ENCODE measurements at regions not wholly inside any gene's neighbourhood (a gene's known extent, or its start where the extent isn't known, plus 50 kb on each side); places are given as distances from the start of the nearest gene placed in this dataset.

DNA sequence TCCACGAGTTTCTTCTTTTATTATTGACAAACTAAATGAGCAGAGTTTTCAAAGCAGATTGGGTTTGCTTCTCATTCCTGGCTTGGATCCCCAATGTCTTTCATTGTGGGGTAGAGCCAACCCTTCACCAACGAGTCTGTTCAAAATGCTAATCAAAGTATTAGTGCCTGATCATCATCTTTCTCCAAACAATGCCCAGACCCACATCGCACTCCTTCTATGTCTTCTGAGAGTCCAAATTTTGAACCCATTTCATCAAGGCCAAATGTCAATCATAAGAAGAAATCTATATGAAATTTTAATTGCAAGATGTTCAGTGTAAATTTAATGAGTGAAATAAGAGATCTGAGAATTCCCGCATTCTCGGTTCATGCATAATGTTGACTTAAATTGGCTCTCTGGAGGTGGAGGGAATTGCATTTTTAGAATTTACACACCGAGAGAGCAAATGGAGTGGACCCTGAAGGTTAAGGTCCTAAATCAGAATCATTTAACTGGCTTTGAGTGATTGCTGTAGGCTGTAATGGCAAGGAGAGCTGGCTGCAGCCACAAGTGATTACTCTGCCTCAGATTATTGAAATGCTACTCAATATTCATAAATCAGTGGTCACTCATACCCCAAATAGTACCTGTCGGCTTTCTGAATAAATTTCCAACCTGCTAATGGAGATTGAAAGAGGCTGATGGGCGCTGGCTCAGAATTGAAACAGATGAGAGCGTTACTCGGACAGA lies 602.9 kb downstream of the TYW1 start:
- DNase-seq (ENCODE audit: low read depth) = no peak
- H3K4me3 ChIP-seq (ENCODE audit: low read depth, low read length) = no peak overlapping the region
- no peak for TF ChIP-seq CTCF (IDR thresholded peaks at IDR 0.05; ENCODE audit: insufficient read depth, low read depth, low read length, missing control alignments)

DNA sequence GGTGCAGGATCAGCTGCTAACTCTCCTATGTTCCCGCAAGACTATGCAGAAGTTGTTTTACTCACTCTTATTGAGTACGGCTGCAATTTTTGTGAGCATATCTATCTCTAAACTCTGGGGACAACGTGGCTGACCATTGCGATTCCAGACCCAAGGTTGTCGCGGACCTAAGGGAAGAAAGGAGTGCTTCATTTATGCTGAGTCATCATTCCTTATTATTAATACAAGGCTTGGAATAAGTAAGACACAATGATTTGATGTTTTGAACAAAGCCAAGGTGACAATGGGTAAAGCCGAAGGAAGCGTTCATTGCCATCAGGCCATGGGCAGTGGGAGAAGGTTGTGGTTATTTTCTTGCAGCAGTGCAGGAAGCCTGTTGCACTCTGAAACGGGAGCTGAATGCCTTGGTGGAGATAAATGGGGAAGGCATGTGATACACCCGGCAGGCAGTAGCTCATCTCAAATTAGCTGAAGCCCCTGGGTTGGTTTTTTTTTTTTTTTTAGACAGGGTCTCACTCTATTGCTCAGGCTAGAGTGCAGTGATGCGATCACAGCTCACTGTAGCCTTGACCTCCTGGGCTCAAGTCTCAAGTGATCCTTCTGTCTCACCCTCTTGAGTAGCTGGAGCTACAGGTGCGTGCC lies 605.7 kb downstream of the TYW1 start:
- no peak for DNase-seq (ENCODE audit: low read depth)
- H3K4me3 ChIP-seq (ENCODE audit: low read depth, low read length) = no peak overlapping the region
- TF ChIP-seq CTCF (IDR thresholded peaks at IDR 0.05; ENCODE audit: insufficient read depth, low read depth, low read length, missing control alignments) = no peak

DNA sequence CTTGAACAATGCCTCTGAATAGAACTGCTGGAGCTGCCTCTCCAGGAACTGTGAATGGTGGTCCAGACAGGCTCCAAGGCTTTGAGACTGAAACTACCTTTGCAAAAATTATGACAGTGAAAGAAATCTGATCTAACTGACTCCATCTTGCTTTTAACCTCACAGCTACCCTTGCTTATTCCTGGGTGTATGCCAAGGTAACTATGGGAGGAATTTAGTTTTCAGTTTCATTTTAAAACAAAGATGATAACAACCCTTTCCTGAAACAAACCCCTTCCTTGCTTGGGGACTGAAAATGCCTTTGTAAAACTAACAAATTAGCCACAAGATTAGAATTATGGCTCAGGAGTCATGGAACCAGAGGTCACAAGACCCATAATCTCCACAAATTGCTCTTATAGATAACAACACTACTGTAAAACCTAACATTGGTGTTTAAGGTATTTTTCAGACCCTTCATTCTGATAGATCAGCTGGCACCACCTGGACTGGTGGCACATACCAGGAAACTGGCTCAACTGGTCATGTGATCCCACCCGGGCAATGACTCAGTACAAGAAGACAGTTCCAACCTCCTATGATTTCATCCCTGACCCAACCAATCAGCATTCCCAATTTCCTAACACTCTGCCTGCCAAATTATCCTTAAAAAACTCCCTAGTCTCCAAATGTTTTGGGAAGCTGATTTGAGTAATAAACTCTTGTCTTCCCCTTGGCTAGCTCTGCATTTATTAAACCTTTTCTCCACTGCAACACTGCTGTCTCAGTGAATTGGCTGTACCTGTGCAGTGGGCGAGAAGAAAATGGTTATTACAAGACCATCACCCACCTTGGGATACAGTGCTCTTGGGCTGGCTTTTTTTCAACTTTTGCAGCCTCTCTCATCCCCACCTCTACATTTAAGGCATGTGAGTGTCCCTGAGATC lies 608.1 kb downstream of the TYW1 start:
- no peak for DNase-seq (ENCODE audit: low read depth)
- no peak overlapping the region for H3K4me3 ChIP-seq (ENCODE audit: low read depth, low read length)
- no peak for TF ChIP-seq CTCF (IDR thresholded peaks at IDR 0.05; ENCODE audit: insufficient read depth, low read depth, low read length, missing control alignments)

GRCh38 chr7:67608806-67609205 lies 612.2 kb downstream of the TYW1 start:
- no peak for DNase-seq (ENCODE audit: low read depth)

GRCh38 chr7:67610897-67611296 lies 614.3 kb downstream of the TYW1 start:
- no peak for DNase-seq (ENCODE audit: low read depth)
- TF ChIP-seq CTCF (IDR thresholded peaks at IDR 0.05; ENCODE audit: insufficient read depth, low read depth, low read length, missing control alignments) = no peak
- no peak overlapping the region for H3K4me3 ChIP-seq (ENCODE audit: low read depth, low read length)

More at GRCh38 chr7:67608806-67609205, 612.2 kb downstream of the TYW1 start:
- no peak for TF ChIP-seq CTCF (IDR thresholded peaks at IDR 0.05; ENCODE audit: insufficient read depth, low read depth, low read length, missing control alignments)
- no peak overlapping the region for H3K4me3 ChIP-seq (ENCODE audit: low read depth, low read length)

DNA sequence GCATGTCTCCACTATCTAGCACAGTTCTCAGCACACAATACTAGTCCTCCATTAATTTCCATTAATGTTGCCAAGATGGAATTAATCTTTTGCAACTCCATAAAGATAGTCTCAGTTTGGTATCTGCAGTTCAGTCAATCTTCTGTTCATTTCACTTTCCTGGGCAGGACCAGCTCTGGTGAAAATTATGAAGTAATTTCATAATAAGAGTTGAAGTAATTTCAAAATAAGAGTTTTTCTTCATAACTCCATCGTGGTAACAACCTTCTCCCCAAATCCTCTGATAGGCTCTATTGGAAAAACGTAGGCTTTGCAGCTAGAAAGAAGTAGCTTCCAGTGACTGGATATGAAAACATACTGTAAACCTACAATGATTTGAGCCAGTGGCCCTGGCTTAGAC lies 618.2 kb downstream of the TYW1 start:
- no peak for DNase-seq (ENCODE audit: low read depth)
- no peak overlapping the region for H3K4me3 ChIP-seq (ENCODE audit: low read depth, low read length)
- TF ChIP-seq CTCF (IDR thresholded peaks at IDR 0.05; ENCODE audit: insufficient read depth, low read depth, low read length, missing control alignments) = no peak

All from GM12865 (cell line).